ENCODE measurements at regions not wholly inside any gene's neighbourhood (a gene's known extent, or its start where the extent isn't known, plus 50 kb on each side); places are given as distances from the start of the nearest gene placed in this dataset.

GRCh38 chr12:77608271-77608824 is 222.3 kb upstream of the NAV3 start:
- H3K36me3 Mint-ChIP-seq = no peaks in the 10 kb centered on the region
- Histone ChIP-seq H3K9me3 (no peaks in the 10 kb centered on the region), H3K4me1 (ENCODE audit: control insufficient read depth in 1 of 2, extremely low read depth in 1 of 2, insufficient read depth in 2 of 2, low read length in 2 of 2) (no peaks in the 10 kb centered on the region), H3K27ac (ENCODE audit: low read length) (no peak overlapping the region), H3K36me3 (ENCODE audit: control insufficient read depth in 2 of 2, extremely low read depth in 1 of 2, insufficient read depth in 1 of 2, low read length in 1 of 2) (no peaks in the 10 kb centered on the region), H3K27me3 (replicated peaks in 1 of 2; ENCODE audit: control insufficient read depth in 2 of 2, extremely low read depth in 1 of 2, insufficient read depth in 2 of 2, low read length in 1 of 2) (no peaks in the 10 kb centered on the region), H3K4me3 (ENCODE audit: control insufficient read depth in 1 of 2, extremely low read depth in 1 of 2, low read length in 1 of 2) (no peak overlapping the region)
- ATAC-seq (replicated peaks in 1 of 4) = no peak
- no peak overlapping the region for H3K4me3 Mint-ChIP-seq
- POLR2A ChIA-PET = no interaction called here
- H3K27ac Mint-ChIP-seq = no peak overlapping the region
- CTCF ChIA-PET = no interaction called here
- DNase-seq = no peak
- H3K27me3 Mint-ChIP-seq = no peaks in the 10 kb centered on the region
- no peaks in the 10 kb centered on the region for H3K4me1 Mint-ChIP-seq
- H3K9me3 Mint-ChIP-seq = peaks cover 2 to 14% (median 7%) of the 10 kb centered on the region in 3 donors

DNA sequence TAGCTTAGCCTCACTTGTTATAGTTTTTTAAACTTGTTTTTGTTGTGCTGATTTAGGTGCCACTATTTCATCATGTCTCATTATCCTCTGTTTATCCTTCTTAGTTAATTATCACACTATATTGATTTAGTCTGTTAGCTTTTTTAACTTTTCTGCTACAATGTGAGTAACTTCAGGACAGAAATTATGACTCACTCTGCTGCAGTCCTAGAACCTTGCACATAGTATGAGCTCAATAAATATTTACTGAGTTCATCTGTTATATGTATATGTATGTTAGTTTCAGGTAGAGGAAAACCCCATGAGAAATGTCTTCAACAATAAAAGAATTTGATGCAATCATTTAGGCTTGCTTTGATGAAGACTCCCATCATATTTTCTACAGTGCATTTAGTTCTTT is 224.3 kb upstream of the NAV3 start:
- POLR2A ChIA-PET = no interaction called here
- Histone ChIP-seq H3K4me1 (ENCODE audit: control insufficient read depth in 1 of 2, extremely low read depth in 1 of 2, insufficient read depth in 2 of 2, low read length in 2 of 2) (no peaks in the 10 kb centered on the region), H3K27ac (ENCODE audit: low read length) (no peak overlapping the region), H3K9me3 (no peaks in the 10 kb centered on the region), H3K27me3 (replicated peaks in 1 of 2; ENCODE audit: control insufficient read depth in 2 of 2, extremely low read depth in 1 of 2, insufficient read depth in 2 of 2, low read length in 1 of 2) (no peaks in the 10 kb centered on the region), H3K4me3 (ENCODE audit: control insufficient read depth in 1 of 2, extremely low read depth in 1 of 2, low read length in 1 of 2) (no peak overlapping the region), H3K36me3 (ENCODE audit: control insufficient read depth in 2 of 2, extremely low read depth in 1 of 2, insufficient read depth in 1 of 2, low read length in 1 of 2) (no peaks in the 10 kb centered on the region)
- CTCF ChIA-PET = no interaction called here
- no peaks in the 10 kb centered on the region for H3K4me1 Mint-ChIP-seq
- ATAC-seq (replicated peaks in 1 of 4) (no peak), DNase-seq (no peak)
- H3K9me3 Mint-ChIP-seq = peaks cover 2 to 12% (median 12%) of the 10 kb centered on the region in 3 donors
- no peaks in the 10 kb centered on the region for H3K36me3 Mint-ChIP-seq
- no peaks in the 10 kb centered on the region for H3K27me3 Mint-ChIP-seq
- H3K4me3 Mint-ChIP-seq = no peak overlapping the region
- H3K27ac Mint-ChIP-seq = no peak overlapping the region

DNA sequence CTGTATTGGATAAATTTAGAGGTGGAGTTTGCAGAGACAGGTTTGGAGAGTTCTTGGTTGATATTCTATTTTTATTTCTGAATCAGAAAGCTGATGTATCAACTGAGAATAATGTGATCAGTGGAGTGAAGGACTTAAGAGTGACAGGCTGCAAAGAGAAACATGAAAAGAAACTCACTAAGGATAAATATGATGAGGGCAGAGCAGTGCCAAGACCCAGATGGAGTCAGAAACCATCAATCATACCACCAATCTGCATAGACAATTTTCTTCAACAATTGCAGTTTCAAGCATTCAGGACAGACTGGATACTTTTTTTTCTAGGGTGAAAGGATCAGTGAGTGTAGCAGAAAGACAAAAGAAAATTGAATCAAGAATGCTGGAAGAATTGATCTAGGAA is 226.7 kb upstream of the NAV3 start:
- no peaks in the 10 kb centered on the region for H3K9me3 ChIP-seq
- POLR2A ChIA-PET = no interaction called here
- no peaks in the 10 kb centered on the region for H3K4me1 ChIP-seq (ENCODE audit: control insufficient read depth in 1 of 2, extremely low read depth in 1 of 2, insufficient read depth in 2 of 2, low read length in 2 of 2)
- no peaks in the 10 kb centered on the region for H3K27me3 ChIP-seq (replicated peaks in 1 of 2; ENCODE audit: control insufficient read depth in 2 of 2, extremely low read depth in 1 of 2, insufficient read depth in 2 of 2, low read length in 1 of 2)
- H3K27ac ChIP-seq (ENCODE audit: low read length) = no peak overlapping the region
- no peaks in the 10 kb centered on the region for H3K36me3 ChIP-seq (ENCODE audit: control insufficient read depth in 2 of 2, extremely low read depth in 1 of 2, insufficient read depth in 1 of 2, low read length in 1 of 2)
- Mint-ChIP-seq H3K27ac (no peak overlapping the region), H3K36me3 (no peaks in the 10 kb centered on the region), H3K27me3 (no peaks in the 10 kb centered on the region), H3K4me1 (no peaks in the 10 kb centered on the region), H3K9me3 (peaks cover 2 to 12% (median 12%) of the 10 kb centered on the region in 3 donors), H3K4me3 (no peak overlapping the region)
- DNase-seq (no peak), ATAC-seq (replicated peaks in 1 of 4) (no peak)
- H3K4me3 ChIP-seq (ENCODE audit: control insufficient read depth in 1 of 2, extremely low read depth in 1 of 2, low read length in 1 of 2) = no peak overlapping the region
- CTCF ChIA-PET = no interaction called here

DNA sequence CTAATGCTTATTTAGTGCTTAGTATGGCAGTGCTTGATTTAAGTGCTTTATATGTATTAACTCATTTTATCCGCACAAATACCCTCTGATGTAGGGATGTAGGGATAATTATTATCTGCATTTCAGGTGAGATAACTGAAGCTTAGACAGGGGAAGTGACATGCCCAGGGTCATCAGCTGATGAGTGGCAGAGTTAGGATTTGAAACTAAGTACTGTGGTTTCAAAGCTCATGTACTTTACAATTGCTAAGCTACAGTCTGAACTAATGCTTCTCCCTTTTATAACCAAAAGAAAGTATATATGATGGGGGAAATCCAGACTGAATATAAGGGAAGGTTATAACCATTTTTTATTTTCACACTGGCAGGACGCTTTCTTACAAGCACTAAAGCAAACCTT is 229.6 kb upstream of the NAV3 start:
- peaks cover 6 to 16% (median 12%) of the 10 kb centered on the region in 3 donors for H3K9me3 Mint-ChIP-seq
- H3K36me3 Mint-ChIP-seq = no peaks in the 10 kb centered on the region
- no peak overlapping the region for H3K27ac ChIP-seq (ENCODE audit: low read length)
- ATAC-seq (replicated peaks in 1 of 4) (no peak), DNase-seq (no peak)
- no peak overlapping the region for H3K4me3 ChIP-seq (ENCODE audit: control insufficient read depth in 1 of 2, extremely low read depth in 1 of 2, low read length in 1 of 2)
- H3K27me3 ChIP-seq (replicated peaks in 1 of 2; ENCODE audit: control insufficient read depth in 2 of 2, extremely low read depth in 1 of 2, insufficient read depth in 2 of 2, low read length in 1 of 2) = no peaks in the 10 kb centered on the region
- no peaks in the 10 kb centered on the region for H3K9me3 ChIP-seq
- no peaks in the 10 kb centered on the region for H3K4me1 Mint-ChIP-seq
- H3K4me1 ChIP-seq (ENCODE audit: control insufficient read depth in 1 of 2, extremely low read depth in 1 of 2, insufficient read depth in 2 of 2, low read length in 2 of 2) = no peaks in the 10 kb centered on the region
- H3K27me3 Mint-ChIP-seq = no peaks in the 10 kb centered on the region
- ChIA-PET CTCF (no interaction called here), POLR2A (no interaction called here)
- no peaks in the 10 kb centered on the region for H3K36me3 ChIP-seq (ENCODE audit: control insufficient read depth in 2 of 2, extremely low read depth in 1 of 2, insufficient read depth in 1 of 2, low read length in 1 of 2)
- no peak overlapping the region for H3K4me3 Mint-ChIP-seq
- H3K27ac Mint-ChIP-seq = no peak overlapping the region
- WGBS (ENCODE audit: insufficient coverage) = no CpG with 5 or more reads among the region's 2 CpGs

DNA sequence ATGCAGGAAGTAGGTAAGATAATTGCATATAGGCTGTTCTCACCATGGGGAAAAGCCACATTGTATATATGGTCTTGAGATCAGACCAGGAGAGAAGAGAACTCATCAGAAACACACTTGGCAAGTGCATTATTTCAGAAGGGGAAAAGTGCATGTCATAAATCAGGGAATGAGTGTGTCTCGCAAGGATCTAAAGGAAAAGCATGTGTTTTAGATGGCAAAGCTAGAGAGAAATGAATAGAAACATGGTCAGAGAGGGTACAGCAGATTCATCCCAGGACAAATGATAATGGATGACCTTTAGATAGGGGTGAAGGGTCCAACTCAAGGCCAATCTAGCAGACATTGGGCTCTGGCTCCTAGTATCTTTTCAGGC is 230.2 kb upstream of the NAV3 start:
- H3K9me3 ChIP-seq = no peaks in the 10 kb centered on the region
- ChIA-PET CTCF (no interaction called here), POLR2A (no interaction called here)
- H3K36me3 ChIP-seq (ENCODE audit: control insufficient read depth in 2 of 2, extremely low read depth in 1 of 2, insufficient read depth in 1 of 2, low read length in 1 of 2) = no peaks in the 10 kb centered on the region
- Mint-ChIP-seq H3K27ac (no peak overlapping the region), H3K9me3 (peaks cover 6 to 16% (median 12%) of the 10 kb centered on the region in 3 donors), H3K4me1 (no peaks in the 10 kb centered on the region), H3K4me3 (no peak overlapping the region), H3K27me3 (no peaks in the 10 kb centered on the region), H3K36me3 (no peaks in the 10 kb centered on the region)
- DNase-seq (no peak), ATAC-seq (replicated peaks in 1 of 4) (no peak)
- H3K4me3 ChIP-seq (ENCODE audit: control insufficient read depth in 1 of 2, extremely low read depth in 1 of 2, low read length in 1 of 2) = no peak overlapping the region
- no peaks in the 10 kb centered on the region for H3K4me1 ChIP-seq (ENCODE audit: control insufficient read depth in 1 of 2, extremely low read depth in 1 of 2, insufficient read depth in 2 of 2, low read length in 2 of 2)
- 73% methylated on average over 1 of the region's 1 CpG for WGBS (ENCODE audit: insufficient coverage)
- H3K27ac ChIP-seq (ENCODE audit: low read length) = no peak overlapping the region
- H3K27me3 ChIP-seq (replicated peaks in 1 of 2; ENCODE audit: control insufficient read depth in 2 of 2, extremely low read depth in 1 of 2, insufficient read depth in 2 of 2, low read length in 1 of 2) = no peaks in the 10 kb centered on the region

GRCh38 chr12:77599782-77600467 is 230.8 kb upstream of the NAV3 start:
- ChIA-PET POLR2A (no interaction called here), CTCF (no interaction called here)
- H3K4me3 Mint-ChIP-seq = no peak overlapping the region

GRCh38 chr12:77594366-77594765 is 236.3 kb upstream of the NAV3 start:
- Mint-ChIP-seq H3K9me3 (peaks cover 0 to 12% (median 9%) of the 10 kb centered on the region in 3 donors), H3K4me1 (no peaks in the 10 kb centered on the region), H3K36me3 (no peaks in the 10 kb centered on the region), H3K4me3 (no peak overlapping the region), H3K27me3 (no peaks in the 10 kb centered on the region), H3K27ac (no peak overlapping the region)
- WGBS (ENCODE audit: insufficient coverage) = no CpG with 5 or more reads among the region's 3 CpGs
- ATAC-seq (replicated peaks in 1 of 4) = no peak
- ChIA-PET CTCF (no interaction called here), POLR2A (no interaction called here)
- no peak overlapping the region for H3K27ac ChIP-seq (ENCODE audit: low read length)
- no peaks in the 10 kb centered on the region for H3K27me3 ChIP-seq (replicated peaks in 1 of 2; ENCODE audit: control insufficient read depth in 2 of 2, extremely low read depth in 1 of 2, insufficient read depth in 2 of 2, low read length in 1 of 2)
- DNase-seq = no peak
- H3K4me1 ChIP-seq (ENCODE audit: control insufficient read depth in 1 of 2, extremely low read depth in 1 of 2, insufficient read depth in 2 of 2, low read length in 2 of 2) = no peaks in the 10 kb centered on the region
- H3K36me3 ChIP-seq (ENCODE audit: control insufficient read depth in 2 of 2, extremely low read depth in 1 of 2, insufficient read depth in 1 of 2, low read length in 1 of 2) = no peaks in the 10 kb centered on the region
- no peaks in the 10 kb centered on the region for H3K9me3 ChIP-seq
- no peak overlapping the region for H3K4me3 ChIP-seq (ENCODE audit: control insufficient read depth in 1 of 2, extremely low read depth in 1 of 2, low read length in 1 of 2)

More at GRCh38 chr12:77599782-77600467, 230.8 kb upstream of the NAV3 start:
- ATAC-seq (replicated peaks in 1 of 4) (no peak), DNase-seq (no peak)
- H3K36me3 ChIP-seq (ENCODE audit: control insufficient read depth in 2 of 2, extremely low read depth in 1 of 2, insufficient read depth in 1 of 2, low read length in 1 of 2) = no peaks in the 10 kb centered on the region
- H3K27ac ChIP-seq (ENCODE audit: low read length) = no peak overlapping the region
- Mint-ChIP-seq H3K9me3 (peaks cover 6 to 16% (median 12%) of the 10 kb centered on the region in 3 donors), H3K4me1 (no peaks in the 10 kb centered on the region), H3K27ac (no peak overlapping the region), H3K36me3 (no peaks in the 10 kb centered on the region), H3K27me3 (no peaks in the 10 kb centered on the region)
- no peaks in the 10 kb centered on the region for H3K4me1 ChIP-seq (ENCODE audit: control insufficient read depth in 1 of 2, extremely low read depth in 1 of 2, insufficient read depth in 2 of 2, low read length in 2 of 2)
- no peak overlapping the region for H3K4me3 ChIP-seq (ENCODE audit: control insufficient read depth in 1 of 2, extremely low read depth in 1 of 2, low read length in 1 of 2)
- H3K9me3 ChIP-seq = no peaks in the 10 kb centered on the region
- no peaks in the 10 kb centered on the region for H3K27me3 ChIP-seq (replicated peaks in 1 of 2; ENCODE audit: control insufficient read depth in 2 of 2, extremely low read depth in 1 of 2, insufficient read depth in 2 of 2, low read length in 1 of 2)

Measured in T-cell (primary cell).